ENCODE measurements at regions not wholly inside any gene's neighbourhood (a gene's known extent, or its start where the extent isn't known, plus 50 kb on each side); places are given as distances from the start of the nearest gene placed in this dataset.

GRCh38 chr6:167733740-167734661, 92.7 kb upstream of the AFDN start (continued):
- TF ChIP-seq ELF4 (CRISPR knock-in tag; IDR thresholded peaks at IDR 0.05; ENCODE audit: borderline replicate concordance), result 0 out of 2 replicates have a peak, but pooled peaks have one; percentile 39
- TF ChIP-seq FLYWCH1 (CRISPR knock-in tag; IDR thresholded peaks at IDR 0.05), result no peak
- peak; percentile 72; the same call in 1 of the 2 replicates for TF ChIP-seq SIN3A (IDR thresholded peaks at IDR 0.05; ENCODE audit: borderline replicate concordance, low read depth, low read length)
- 0 out of 2 replicates have a peak, but pooled peaks have one; percentile 53 for TF ChIP-seq EEA1 (CRISPR knock-in tag; IDR thresholded peaks at IDR 0.05; ENCODE audit: borderline replicate concordance)
- 0 out of 2 replicates have a peak, but pooled peaks have one; percentile 12 for TF ChIP-seq KDM5B (CRISPR knock-in tag; IDR thresholded peaks at IDR 0.05; ENCODE audit: borderline replicate concordance)
- TF ChIP-seq ISX (CRISPR knock-in tag; conservative IDR thresholded peaks at IDR 0.05), result no peak
- TF ChIP-seq TFDP2 (CRISPR knock-in tag; IDR thresholded peaks at IDR 0.05), result no peak
- TF ChIP-seq ZNF800 (CRISPR knock-in tag; IDR thresholded peaks at IDR 0.05), result peak; percentile 90; the same call in 1 of the 2 replicates
- TF ChIP-seq TBX2 (CRISPR knock-in tag; IDR thresholded peaks at IDR 0.05; ENCODE audit: borderline replicate concordance), result peak; percentile 99
- no peak for TF ChIP-seq ZNF407 (CRISPR knock-in tag; IDR thresholded peaks at IDR 0.05; ENCODE audit: not compliant biosample characterization)
- TF ChIP-seq EHMT2 (IDR thresholded peaks at IDR 0.05; ENCODE audit: borderline replicate concordance, low read depth, low read length), result peak; percentile 85; the same call in 1 of the 2 replicates
